ENCODE measurements at regions not wholly inside any gene's neighbourhood (a gene's known extent, or its start where the extent isn't known, plus 50 kb on each side); places are given as distances from the start of the nearest gene placed in this dataset.

DNA sequence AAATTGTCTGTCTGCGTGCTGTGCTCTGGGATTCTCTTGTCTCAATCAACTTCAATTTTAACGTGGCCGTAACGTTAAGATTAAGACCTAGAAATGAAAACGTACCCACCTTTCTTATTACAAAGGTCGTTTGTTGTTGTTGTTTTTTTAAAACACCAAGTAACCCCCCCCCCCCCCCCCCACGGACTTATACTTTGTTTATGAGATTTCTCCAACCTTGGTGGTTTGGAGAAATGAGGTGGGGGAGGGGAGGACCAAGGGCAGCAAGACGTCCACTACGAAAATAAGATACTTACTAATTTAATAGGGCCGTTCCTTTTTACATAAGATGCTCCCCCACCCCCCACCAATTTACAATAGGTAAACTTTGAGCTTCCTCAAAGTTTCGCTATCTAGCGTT, 244.4 kb upstream of the TOPAZ1 start:
- in situ Hi-C loops (cut with MboI; ENCODE audit: low sequenced_read_pairs, unreplicated experiment): no loop called here
- DNase-seq (ENCODE audit: low spot score): no peak
- no peak for TF ChIP-seq CTCF (IDR thresholded peaks at IDR 0.05; ENCODE audit: borderline replicate concordance, control extremely low read depth, extremely low read depth, insufficient read depth, missing control alignments)

- DNase-seq (ENCODE audit: low spot score): peak; percentile 51
- no peak for TF ChIP-seq CTCF (IDR thresholded peaks at IDR 0.05; ENCODE audit: borderline replicate concordance, control extremely low read depth, extremely low read depth, insufficient read depth, missing control alignments)
- in situ Hi-C loops (cut with MboI; ENCODE audit: low sequenced_read_pairs, unreplicated experiment): no loop called here
These were observed 243.8 kb upstream of the TOPAZ1 start for GRCh38 chr3:43997788-43998369.

GRCh38 chr3:43998370-43998835, 243.3 kb upstream of the TOPAZ1 start:
- TF ChIP-seq CTCF (IDR thresholded peaks at IDR 0.05; ENCODE audit: borderline replicate concordance, control extremely low read depth, extremely low read depth, insufficient read depth, missing control alignments): no peak
- in situ Hi-C loops (cut with MboI; ENCODE audit: low sequenced_read_pairs, unreplicated experiment): no loop called here
- no peak for DNase-seq (ENCODE audit: low spot score)

DNA sequence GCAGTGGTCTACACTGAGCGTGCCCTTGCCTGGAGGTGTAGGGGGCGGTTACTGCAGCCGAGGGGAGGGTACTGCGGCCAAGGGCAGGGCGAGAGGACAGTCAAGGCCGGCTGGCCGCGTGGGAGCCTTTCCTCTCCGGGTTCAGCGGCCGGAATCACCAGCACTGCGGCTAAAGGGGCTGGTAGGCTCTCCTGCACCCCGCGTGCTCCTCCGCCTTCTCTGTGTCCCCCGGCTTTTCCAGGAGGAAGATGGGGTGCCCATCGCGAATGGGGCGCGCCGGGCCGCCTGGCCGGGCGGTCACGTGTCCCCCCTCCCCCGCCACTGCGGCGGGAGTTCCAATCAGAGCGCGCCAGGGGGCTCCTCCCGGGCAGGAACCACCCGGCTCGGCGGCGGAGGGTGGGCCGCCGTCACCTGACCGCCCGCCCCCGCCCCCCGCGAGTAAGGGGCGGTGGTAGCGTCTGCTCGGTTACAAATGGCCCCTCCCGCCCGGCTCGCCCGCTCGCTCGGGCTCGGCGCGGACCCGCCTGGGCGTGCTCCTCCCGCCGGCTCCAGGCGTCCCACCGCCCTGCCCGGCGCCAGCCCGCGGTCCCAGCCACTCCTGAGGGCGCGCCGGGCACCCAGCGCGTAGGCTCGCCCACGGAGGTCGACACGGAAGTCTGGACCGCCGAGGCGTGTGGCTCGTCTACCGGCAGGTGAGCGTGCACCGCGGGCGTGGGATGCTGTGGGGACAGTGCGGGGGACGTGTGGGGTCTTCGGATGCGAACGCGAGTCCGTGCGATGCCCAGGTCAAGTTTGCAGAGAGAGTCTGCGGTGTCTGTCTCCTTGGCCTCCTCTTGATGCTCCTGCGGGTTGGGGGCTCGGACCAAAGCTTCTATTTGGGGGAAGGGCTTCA, 242.6 kb upstream of the TOPAZ1 start:
- no peak for TF ChIP-seq CTCF (IDR thresholded peaks at IDR 0.05; ENCODE audit: borderline replicate concordance, control extremely low read depth, extremely low read depth, insufficient read depth, missing control alignments)
- in situ Hi-C loops (cut with MboI; ENCODE audit: low sequenced_read_pairs, unreplicated experiment): no loop called here
- DNase-seq (ENCODE audit: low spot score): peak; percentile 91

GRCh38 chr3:43999728-44000319, 241.9 kb upstream of the TOPAZ1 start:
- no peak for TF ChIP-seq CTCF (IDR thresholded peaks at IDR 0.05; ENCODE audit: borderline replicate concordance, control extremely low read depth, extremely low read depth, insufficient read depth, missing control alignments)
- in situ Hi-C loops (cut with MboI; ENCODE audit: low sequenced_read_pairs, unreplicated experiment): no loop called here
- DNase-seq (ENCODE audit: low spot score): no peak

DNA sequence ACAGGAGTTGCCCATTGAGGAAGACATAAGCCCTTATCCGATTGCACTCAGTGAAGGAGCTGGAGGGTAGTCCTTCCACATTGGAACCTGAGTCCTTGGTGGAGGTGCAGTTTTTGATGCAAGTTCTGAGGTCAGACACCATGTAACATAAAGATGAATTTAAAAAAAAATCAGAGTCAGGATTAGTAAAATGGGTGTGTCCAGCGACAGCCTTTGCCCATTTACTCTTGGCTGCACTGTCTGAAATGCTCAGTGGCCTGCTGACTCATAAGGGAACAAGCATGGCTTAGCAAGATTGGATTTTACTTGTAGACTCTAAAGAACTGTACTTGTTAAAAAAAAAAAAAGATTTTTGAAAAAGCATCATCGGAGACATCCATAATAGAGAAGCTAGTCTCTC, 241.1 kb upstream of the TOPAZ1 start:
- no peak for TF ChIP-seq CTCF (IDR thresholded peaks at IDR 0.05; ENCODE audit: borderline replicate concordance, control extremely low read depth, extremely low read depth, insufficient read depth, missing control alignments)
- no peak for DNase-seq (ENCODE audit: low spot score)
- in situ Hi-C loops (cut with MboI; ENCODE audit: low sequenced_read_pairs, unreplicated experiment): no loop called here
